NCI-H345 (cell line): ENCODE measurements at regions not wholly inside any gene's neighbourhood (a gene's known extent, or its start where the extent isn't known, plus 50 kb on each side); places are given as distances from the start of the nearest gene placed in this dataset.
"Not testable (repeated sequence)": the region's sequence is repeated elsewhere in the genome, so short reads cannot be mapped to it uniquely, and the experiment has no call there.

Experiments
- DNase-seq: peaks from one replicate; lab custom pipeline; 2025; lab: John Stamatoyannopoulos, UW

DNA sequence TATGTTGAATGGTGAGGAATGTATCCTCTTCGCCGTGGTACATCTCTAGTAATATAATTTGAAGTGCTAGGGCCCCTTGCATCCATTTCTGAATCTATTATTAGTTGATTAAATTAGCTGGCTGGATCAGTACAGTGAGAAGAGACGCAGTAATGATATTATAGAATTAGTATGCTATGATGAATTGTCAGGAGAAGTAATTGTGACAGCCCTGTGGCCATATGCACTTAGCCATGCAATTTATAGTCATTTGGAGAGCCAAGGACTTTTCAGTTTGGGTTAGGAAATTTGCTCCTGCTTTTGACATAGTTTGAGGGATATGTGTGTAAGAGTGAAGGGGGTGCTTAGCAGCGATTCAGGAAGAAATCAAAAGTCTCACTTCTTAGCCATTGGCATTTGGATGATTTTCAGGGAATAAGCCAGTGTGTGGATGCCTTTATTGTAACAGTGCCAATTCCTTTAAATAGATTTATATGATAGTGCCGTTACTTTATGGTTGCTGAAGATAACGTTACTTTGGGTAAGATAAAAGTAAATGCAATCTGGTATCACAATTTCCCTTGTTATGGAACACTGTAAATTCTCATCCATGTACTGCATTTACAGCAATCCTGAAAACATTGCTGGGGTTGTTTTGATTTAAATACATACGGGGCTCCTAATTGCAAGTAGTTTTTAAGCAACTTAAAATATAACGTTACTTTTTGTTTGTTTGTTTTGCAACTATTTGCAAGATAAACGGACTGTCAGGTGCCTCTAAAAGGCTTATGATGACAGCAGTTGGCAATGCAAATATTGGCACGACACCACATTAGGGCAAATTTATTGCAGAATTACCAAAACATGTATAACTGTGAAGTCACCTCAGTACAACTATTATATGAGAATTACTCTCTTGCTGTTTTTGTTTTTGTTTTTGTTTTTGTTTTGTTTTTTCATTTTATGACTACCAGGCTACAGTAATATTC, 875.4 kb upstream of the WWC1 start:
- no peak for DNase-seq

DNA sequence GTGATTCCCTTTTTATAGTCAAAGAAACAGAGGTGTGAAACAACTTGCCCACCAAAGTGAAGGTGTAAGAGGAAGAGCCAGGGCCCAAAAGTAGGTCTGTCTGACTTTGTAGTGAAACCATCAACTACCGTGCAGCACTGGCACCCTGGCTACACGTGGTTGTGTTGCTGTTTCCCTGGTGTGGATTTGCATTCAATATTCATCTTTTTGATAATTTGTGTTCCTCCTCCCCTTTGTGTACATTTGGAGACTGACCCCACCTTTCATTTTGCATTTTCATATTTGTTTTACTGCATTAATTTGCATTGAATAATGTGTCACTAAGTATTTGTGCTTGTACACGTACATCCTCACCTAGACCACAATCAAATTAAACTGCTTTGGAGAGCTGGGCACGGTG, 873.8 kb upstream of the WWC1 start:
- no peak for DNase-seq

DNA sequence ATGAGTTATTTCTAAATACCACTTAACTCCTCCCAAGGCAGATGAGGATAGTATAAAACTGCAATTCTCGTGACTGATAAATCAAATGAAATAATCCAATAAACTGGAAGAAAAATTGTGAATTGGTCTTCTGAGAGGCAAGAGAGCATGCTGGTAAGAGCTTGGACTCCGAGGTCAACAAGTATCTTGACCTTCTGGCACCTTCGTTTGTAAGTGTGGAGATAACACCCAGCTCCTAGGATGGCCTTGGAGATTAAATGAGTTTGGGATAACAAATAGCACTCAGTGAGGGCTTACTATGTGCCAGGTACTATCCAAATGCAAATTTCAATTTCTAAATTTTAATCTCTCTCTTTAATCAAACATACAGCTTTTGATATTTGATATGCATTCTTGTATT, 866.3 kb upstream of the WWC1 start:
- DNase-seq: no peak

DNA sequence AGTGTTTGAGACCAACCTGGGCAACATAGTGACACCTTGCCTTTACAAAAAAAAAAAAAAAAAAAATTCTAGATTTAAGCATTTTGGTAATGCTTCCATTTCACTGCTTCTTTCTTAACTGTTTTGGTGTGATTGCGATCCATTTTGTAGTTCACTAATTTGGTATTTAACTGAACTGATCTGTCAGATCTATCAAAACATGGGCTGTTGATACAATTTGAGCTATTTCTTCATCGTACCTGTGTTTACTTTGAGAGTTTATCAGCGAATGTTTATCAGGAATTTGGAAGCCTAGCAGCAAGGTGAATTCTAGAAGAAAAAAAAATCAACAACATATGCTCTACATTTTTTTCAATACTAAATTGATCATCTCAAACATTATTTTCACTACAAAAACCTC, 864.9 kb upstream of the WWC1 start:
- DNase-seq: no peak

DNA sequence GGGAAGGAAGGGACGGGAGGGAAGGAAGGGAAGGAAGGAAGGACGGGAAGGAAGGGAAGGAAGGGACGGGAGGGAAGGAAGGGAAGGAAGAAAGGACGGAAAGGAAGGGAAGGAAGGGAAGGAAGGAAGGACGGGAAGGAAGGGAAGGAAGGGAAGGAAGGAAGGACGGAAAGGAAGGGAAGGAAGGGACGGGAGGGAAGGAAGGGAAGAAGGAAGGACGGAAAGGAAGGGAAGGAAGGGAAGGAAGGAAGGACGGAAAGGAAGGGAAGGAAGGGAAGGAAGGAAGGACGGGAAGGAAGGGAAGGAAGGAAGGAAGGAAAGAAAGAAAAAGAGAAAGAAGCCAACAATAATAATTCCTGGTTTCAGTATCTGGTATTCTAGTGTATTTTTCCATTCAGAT, 863.8 kb upstream of the WWC1 start:
- DNase-seq: not testable (repeated sequence)

DNA sequence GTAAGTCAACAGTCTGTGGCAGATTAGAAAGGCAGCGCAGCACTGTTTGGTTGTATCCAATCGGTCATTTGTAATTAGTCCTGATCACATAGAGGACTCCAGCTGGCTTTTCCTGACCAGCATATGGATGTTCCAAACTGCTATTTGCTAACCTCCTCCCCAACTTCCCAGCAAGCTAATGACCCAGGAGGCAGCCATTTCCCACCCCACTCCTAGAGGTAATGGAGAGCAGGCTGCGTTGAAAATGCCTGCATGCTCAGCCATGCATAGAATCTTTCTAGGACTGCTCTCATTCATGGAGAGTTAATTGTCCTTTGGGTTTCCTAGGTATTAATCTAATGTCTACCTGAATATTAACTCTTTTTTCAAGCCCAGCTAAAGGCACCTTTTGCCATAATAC, 850.6 kb upstream of the WWC1 start:
- no peak for DNase-seq

DNA sequence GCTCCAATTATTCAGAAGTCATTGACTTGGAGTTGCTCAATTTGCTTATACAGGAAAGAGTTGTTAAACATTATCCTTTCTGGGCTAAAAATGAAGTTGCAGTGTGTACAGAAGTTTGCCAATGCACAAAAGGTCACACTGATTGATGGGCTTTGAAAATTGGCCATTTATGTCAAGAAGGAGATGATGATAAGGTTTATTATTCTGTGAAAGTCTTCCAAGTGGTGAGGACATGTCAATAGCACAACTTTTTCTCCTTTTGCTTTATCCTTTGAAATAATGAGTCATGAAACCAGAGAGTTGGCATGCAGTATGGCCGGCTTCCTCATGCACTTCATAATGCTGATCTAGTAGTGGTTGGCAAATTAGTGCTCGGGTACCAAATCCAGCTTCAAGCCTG, 848.5 kb upstream of the WWC1 start:
- no peak for DNase-seq

DNA sequence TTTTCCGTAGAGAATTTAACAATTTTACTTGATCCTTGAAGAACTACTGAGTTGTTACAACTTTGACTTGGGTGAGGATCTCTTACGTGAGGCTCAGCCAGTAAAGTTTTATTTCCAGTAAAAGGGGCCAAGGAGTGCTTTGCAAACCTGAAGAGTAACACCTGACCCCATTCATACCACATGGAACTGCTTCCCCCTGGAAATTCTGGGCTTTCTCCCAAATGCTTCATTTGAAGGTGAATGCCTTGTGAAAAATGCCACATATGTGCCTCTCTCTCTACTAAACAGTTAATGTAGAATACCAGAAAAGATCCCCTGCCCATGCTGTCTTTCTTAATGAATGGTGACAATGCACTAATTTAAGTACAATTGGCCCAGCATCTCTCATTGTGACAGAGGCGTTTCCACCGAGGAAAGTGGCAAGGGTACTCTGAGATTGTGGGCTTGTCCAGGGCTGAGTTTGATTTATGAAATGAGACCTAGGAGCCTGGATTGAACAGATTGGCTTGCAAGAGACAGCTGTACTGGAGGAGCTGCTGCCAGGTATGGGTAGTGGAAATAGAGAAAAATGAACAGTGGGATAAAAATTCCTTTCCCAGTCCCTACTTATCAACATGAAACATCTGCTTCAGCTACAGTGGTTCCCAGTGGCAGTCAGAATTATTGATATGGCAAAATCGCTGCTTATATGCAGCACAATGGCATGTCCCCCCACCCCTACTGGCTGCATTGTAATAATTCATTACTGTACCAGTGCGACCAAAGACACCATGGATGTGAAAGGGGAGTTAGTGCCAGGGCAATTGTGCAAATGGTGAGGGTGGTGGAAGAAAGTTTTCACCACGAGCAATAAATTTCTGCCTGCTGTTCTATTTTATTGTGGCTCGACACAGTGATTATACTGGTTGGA, 843.7 kb upstream of the WWC1 start:
- DNase-seq: no peak

DNA sequence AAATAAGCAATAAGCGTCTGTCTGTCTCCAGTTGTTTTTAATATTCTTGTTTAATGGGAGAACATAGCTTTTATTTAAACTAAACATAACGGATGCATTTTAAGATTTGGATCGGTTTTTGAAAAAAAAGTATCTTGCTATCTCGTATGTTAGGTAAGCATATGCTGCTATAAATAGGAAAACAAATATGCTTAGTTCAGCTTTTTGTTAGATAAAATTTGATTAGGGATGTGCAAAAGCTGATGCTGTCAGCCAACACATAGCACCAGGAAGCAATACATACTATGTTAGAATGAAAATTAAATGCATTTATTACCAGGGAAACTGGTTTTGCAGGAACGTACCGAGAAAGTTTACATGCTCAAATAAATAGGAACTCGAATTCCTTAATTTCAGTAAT, 843.1 kb upstream of the WWC1 start:
- no peak for DNase-seq

DNA sequence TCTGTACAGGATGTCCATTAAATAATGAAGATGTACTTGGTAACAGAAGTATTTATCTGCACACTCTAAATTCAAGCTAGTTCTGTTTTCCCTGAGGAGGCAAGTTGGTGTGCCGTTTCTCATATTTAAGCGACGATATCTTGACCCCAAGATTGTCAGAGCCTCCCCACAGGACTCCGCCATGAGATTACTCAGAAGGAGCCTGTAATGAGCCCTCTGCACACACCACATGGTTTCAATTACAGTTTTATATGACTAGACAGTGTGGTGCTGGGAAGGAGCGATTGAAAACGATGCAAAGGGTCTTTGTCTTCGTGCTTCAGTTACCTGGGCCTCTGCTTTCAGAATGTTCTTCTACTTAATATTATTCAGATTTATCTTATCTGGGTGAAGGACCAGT, 840.4 kb upstream of the WWC1 start:
- no peak for DNase-seq

DNA sequence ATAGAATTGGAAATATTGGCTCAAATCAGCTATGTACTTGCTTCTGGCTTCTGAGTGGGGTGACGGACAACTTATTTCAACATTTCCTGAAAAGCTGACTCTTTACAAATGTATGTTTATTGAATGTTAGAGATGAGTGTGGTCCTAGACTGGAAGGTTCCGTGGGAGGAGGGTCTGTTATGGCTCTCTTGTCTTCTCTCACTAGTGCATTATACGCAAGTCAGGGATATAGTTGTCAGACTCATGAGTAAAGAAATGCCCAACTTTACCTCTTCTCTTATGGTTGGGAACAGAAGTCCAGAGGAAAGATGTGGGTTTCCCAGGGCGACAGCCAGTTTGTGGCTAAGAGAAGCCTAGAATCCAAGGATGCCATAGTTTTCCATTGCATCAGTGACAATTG, 839.3 kb upstream of the WWC1 start:
- no peak for DNase-seq

DNA sequence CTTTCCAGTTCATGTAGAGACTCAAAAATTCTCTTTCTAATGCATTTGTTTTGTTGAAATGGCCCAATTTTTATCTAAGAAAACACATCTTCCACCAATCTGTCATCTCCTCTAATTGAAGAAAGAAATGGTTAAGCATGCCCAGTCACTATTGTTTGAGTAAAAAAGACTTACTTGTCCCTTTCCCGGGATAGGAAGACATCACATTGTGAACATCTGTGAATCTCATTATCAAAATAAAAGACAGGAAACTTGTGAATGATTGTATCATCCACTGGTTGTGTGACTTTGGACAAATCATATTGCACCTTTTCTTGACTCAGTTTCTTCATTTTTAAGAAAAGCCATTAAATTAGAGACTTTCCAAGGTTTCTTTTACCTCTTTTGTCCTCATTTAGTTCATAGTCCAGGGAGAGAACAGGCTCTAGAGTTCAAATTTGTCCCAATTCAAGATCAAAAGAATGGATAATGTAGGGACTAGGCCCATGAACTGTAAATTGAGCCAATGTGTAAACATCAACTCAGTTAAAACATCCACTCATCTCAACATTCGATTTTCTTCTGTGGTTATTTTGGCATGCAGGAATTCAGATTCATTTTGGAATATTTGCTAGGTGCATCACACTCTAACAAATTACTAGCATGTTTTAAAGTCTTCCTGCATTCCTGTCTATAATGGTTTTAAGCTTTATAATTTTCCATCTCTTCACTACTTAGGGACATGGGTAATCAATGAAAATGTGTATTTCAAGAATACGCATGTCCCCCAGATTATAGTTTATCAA, 838.0 kb upstream of the WWC1 start:
- DNase-seq: no peak

DNA sequence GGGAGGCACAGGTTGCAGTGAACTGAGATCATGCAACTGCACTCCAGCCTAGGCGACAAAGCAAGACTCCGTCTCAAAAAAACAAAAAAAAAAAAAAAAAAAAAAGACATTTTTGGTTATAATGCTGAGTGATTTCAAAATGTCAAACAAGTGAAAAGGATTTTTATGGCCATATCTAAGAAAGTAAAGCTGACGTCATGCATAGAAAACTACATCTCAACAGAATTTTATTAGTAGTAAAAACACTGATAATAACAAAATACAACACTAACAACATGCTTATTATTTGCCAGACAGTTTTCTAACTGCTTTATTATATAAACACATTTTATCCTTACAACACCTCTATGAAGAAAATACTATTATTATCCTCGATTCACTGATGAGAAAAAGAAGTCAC, 833.0 kb upstream of the WWC1 start:
- DNase-seq: no peak

DNA sequence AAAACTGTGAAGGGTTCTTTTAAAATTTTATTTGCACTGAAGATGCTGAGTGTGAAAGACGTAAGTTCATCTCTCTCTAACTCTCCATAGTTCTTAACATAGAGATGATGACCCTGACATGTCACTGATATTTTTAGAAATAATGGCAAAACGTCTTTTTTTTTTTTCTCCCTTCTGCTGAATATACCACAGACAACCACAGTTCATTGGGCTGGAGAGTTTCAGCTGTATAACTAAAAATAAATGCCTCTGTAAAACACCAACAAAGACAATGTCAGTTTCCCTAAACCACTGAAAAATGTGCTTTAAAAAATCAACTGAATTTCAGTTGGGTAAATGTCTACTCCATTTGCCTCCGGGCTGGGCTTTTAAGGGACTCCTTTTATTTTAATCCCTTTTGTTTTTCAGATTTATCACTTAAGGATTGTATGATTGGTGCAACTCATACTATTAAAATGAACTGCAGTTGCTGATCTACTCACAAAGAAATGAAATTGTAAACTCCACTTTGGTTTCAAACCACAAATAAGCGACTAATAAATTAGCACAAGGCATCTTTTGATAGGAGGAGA, 830.9 kb upstream of the WWC1 start:
- DNase-seq: no peak

DNA sequence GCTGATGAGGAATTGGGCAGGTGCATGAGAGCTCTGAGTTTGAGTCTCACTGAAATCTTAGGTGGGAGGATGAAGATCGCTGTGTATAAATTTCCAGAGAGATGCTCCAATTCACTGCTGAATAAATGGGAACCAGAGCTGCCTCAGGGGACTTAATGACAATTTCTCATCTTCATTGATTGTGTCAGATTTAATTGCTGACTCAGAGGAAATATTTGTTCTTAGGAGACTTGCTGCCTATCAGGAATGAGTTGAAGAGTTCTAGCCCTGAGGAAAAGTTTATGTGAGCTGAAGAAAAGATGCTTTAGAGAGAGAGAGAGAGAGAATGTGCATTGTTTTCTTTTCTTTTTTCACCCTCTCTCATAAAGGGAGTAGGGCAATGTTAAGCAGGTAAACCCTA, 827.5 kb upstream of the WWC1 start:
- DNase-seq: no peak

DNA sequence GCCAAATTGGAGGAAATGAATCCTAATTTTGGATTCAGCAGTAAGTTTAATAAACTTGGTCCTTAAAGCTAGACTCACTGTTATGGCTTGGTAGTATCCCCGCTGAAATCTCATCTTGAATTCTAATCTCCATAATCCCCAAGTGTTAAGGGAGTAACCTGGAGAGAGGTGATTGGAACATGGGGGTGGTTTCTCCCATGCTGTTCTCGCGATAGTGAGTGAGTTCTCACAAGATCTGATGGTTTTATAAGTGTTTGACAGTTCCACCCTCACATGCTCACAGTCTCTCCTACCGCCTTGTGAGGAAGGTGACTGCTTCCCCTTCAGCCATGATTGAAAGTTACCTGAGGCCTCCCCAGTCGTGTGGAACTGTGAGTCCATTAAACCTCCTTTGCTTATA, 824.5 kb upstream of the WWC1 start:
- no peak for DNase-seq

DNA sequence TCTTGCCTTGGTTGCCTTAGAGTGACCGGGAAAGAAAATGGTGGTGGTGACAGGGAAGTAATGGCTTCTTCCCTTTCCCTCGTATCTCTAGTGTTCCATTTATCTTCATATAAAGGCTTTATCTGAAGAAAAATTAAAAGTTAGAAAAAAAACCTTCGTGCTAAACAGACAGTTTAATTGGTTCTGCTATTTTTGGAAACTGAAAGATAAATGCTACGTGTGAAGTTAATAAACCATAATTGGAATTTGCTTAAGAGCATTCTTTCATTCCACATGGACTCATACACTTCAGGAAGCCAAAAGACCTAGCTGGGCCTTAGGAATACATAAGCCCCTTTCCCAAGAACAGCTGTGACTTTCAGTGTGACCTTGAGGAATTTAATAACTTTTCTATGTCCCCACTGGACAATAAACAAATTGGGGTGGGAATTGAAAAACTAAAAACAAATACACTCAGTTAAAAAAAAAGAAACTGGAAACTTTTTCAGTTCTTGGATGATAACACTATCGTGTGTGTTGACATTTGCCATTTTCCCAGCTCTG, 818.8 kb upstream of the WWC1 start:
- DNase-seq: no peak

DNA sequence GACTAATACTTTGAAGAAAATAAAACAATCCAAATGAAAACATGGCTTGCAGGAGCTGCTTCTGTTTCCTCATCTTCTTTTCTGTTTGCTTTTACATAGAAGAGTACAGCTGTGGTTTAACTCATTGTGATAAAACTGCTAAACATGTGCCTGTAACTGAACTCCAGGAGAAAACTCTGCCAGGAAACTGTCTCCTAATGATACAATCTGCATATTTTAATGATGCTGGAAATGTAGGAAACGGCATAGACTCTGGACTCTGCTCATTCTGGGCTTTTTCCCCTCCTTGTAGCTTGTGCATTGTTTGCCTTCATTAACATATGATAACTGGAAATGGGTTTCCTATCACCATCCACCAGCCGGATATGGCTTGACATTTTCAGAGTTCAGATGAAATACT, 813.3 kb upstream of the WWC1 start:
- DNase-seq: no peak

DNA sequence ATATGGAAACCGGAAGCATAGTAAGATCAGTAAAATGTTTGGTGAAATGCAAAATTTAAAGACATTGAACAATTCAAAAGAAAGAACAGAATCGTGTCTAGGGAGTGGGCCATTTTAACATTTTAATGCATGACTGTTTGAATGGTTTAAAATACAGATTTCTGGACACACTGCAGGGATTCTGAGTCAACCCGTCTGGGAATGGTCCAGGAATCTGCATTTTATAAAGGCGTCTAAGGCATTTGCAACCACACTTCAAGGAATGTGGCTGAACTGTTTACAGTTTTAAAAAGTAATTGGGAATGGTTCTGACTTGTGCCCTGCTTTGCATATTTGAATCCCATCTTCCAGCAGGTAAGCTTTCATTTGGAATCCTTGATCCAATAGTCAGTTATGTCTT, 811.7 kb upstream of the WWC1 start:
- no peak for DNase-seq

DNA sequence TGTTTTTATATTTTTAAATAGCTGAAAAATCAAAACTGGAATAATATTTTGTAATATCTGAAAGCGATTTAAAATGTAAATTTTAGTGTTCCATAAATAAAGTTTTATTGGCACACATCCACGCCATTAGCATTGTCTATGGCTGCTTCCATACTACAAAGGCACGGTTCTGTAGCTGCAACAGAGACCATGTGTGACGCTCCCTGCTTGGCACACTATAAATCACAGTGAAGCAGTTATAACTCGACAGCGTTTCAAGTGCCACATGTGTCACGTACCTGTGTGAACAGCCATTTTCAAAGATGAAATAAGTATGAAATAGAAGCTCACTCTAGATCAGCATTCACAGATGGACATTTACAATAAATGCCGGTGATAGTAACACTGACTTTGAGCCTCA, 810.1 kb upstream of the WWC1 start:
- DNase-seq: no peak

DNA sequence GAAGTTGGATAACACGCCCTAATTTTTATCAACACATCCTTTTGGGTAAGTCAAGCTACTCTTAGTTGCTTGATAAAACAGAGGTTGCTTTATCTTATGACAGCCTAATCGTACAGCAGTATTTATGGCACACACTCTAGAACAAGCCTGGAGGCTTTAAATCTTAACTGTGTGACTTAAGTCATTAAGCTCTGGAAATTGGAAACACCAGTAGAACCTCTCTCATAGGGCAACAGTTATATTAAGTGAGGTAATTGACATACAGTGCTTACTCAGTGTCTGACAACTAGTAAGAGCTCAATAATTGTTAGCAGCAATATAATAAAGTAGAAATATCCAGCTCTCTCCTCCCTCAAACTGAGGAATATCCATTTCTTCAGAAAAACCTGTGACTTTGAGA, 808.9 kb upstream of the WWC1 start:
- DNase-seq: no peak
